ENCODE measurements at regions not wholly inside any gene's neighbourhood (a gene's known extent, or its start where the extent isn't known, plus 50 kb on each side); places are given as distances from the start of the nearest gene placed in this dataset.

GRCh38 chr14:95442016-95442632 is 74.3 kb downstream of the SYNE3 start:
- DNase-seq (ENCODE audit: low read depth) = no peak

DNA sequence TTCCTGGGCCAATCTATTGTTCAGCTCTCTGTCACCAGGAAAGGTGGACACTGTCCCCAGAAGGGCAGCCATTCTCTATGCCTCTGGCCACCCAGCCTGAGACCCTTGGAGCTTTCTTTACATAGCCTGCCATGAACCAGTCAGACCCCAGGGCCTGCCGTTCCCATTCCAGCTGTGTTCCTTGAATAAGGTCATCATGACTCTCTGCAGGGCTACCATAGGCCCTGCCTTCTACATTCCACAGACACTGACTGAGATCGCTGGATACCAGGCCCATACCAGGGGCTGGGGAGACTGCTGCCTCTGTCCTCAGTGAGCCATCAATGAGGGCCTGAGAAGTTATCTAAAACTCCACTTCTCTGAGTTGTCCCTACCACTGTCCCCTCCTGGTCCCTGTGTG is 75.5 kb downstream of the SYNE3 start:
- no peak for DNase-seq (ENCODE audit: low read depth)

DNA sequence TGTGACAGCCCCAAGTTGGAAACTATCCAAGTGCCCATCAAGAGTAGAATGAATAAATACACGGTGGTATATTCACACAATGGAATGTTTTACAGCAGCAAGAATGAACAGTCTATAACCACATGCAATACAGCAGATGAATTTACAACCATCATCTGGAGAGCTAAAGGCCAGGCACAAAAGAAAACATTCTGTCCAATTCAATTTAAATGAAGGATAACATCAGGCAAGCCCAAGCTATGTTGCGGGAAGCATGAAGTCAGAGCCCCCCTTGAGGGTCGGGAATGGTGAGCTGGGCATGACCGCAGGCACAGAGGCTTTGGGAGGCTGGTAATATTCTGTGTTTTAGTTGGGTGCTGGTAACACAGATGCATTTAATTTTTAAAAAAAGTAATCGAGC is 76.0 kb downstream of the SYNE3 start:
- no peak for DNase-seq (ENCODE audit: low read depth)

DNA sequence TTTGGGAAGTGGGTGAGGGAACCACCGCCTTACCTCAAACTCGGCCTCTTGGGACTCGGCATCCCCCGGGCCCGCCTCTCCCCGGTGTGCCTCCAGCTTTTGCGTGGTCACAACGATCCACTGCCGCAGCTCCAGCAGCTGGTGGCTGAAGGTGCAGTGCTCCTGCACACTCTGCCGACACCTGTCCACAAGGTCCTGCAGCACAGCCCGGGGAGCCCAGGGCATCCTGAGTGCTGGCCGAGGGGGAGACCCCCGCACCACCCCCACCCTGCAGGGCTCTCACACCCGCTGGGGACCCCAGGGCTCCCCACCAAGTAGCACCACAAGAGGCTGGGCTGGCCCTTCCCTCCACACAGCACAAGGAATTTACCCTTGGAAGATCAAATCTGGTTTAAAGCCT is 76.6 kb downstream of the SYNE3 start:
- no peak for DNase-seq (ENCODE audit: low read depth)

- no peak for DNase-seq (ENCODE audit: low read depth)
These were observed 78.7 kb downstream of the SYNE3 start for GRCh38 chr14:95437715-95438114.

- DNase-seq (ENCODE audit: low read depth) = no peak
These were observed 80.1 kb downstream of the SYNE3 start for GRCh38 chr14:95436354-95436753.

- DNase-seq (ENCODE audit: low read depth) = no peak
These were observed 82.3 kb downstream of the SYNE3 start for GRCh38 chr14:95434121-95434520.

DNA sequence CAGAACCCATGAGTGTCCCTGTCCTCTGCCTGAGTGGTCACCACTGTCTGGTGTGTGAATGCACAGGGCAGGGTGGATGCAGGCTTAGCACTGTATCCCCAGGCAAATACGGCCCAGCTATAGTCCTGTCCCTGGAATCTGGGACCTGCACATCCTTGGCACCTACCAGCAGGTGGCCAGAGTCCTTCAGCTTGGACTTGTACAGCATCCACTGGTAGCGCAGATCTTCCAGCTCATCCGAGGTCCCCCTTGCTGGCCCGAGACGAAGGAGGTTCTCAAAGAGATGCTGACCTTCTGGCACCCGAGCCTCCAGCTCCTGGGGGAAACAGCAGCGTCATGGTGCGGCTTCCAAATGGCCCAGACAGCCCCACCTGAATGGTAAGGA is 83.4 kb downstream of the SYNE3 start:
- no peak for DNase-seq (ENCODE audit: low read depth)

DNA sequence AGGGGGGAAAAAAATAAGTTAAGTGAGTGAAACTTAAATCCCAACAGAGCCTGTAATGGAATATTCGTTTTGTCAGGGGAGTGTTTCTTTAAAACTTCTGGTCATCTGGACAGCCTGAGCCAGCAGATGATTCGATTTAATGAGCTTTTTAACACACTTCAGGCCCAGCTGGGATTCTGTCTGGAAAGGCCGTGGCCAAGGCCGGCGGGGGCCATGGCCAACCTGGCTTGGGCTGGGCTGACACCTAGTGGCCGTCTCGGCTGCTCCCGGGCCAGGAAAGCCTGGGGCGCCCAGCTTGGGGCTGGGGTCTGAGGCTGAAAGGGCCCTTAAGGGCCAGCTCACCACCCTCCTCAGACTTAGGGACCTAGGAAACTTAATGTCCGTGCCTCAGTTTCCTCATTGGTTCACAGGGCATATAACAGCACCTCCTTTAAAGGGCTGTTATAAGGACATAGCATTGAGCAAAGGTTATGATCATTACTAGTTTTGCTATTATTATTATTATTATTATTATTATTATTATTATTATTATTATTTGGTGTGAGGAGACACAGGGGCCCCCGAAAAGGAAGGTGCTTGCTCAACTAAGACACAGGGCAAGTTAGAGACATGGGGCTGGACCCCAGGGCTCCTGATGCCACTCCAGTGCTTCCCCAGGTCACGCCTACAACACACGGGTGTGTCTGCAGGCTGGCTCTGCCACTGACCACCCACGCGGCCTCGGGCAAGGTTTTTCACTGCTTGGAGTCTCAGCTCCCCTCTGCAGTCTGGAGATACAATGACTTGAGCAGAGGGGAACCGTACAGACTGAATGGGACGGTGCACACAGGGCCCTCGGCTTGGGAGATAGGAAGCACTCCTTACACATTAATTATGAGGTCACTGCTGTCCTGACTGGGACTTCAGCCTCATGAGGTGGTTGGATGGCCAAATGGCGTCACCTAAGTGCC is 84.0 kb downstream of the SYNE3 start:
- DNase-seq (ENCODE audit: low read depth) = no peak

GRCh38 chr14:95431199-95432143 is 85.0 kb downstream of the SYNE3 start:
- DNase-seq (ENCODE audit: low read depth) = no peak

GRCh38 chr14:95428557-95428956 is 87.9 kb downstream of the SYNE3 start:
- DNase-seq (ENCODE audit: low read depth) = no peak

GRCh38 chr14:95426116-95426475 is 90.4 kb downstream of the SYNE3 start:
- no peak for DNase-seq (ENCODE audit: low read depth)

GRCh38 chr14:95425369-95426115 is 90.9 kb downstream of the SYNE3 start:
- no peak for DNase-seq (ENCODE audit: low read depth)

DNA sequence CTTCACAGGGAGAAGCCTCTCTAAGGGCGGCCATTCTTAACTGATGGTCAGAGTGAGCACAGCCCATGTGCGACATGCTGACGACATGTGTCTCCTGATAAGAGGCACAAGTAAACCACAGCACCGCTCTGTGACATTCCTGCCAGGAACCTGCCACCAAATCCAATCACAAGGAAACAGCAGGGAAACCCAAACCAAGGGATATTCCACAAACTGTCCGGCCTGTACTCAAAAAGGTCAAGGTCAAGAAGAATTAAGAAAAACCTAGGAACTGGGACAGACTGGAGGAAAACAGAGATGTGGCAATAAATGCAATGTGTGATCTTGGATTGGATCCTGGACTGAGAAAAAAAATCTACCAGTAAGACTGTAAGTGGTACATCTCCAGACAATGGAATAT is 91.9 kb downstream of the SYNE3 start:
- DNase-seq (ENCODE audit: low read depth) = no peak

GRCh38 chr14:95421741-95422140 is 94.7 kb downstream of the SYNE3 start:
- DNase-seq (ENCODE audit: low read depth) = no peak

DNA sequence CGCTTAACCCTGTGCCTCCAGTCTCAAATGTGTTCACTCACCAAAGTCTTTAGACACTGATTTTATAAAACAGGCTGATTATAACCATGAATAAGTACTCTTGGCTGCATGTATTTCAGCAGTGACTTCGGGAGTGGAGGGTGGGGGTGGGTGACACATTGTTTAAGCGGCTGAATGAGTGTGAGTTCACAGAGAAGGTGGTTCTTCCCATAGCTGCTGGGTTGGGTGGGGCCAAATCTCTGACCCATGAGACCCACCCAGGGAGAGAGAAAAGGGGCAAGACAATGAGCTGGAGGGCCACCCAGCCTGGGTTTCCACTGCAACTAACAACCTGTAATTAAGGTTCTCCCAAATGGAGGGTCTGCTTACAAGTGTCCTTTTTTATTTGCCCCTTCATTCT is 96.4 kb downstream of the SYNE3 start:
- DNase-seq (ENCODE audit: low read depth) = no peak

GRCh38 chr14:95419569-95419968 is 96.9 kb downstream of the SYNE3 start:
- DNase-seq (ENCODE audit: low read depth) = no peak

DNA sequence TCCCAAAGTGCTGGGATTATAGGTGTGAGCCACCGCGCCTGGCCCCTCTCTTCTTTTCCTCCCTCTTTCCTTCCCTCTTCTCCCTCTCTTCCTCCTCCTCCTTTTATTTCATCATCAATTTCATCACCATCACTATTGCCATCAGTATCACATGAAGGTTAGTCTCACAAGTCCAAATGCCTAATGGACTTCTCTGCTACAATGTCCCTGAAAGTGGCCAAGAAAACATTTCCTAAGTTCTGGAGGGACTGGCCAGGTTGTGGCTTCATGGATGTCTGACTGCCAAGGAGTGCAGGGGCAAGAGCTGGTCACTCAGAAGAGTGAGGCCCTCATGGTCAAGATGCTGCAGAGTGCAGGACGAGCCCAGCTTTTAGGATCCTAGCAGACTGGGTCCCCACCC is 97.6 kb downstream of the SYNE3 start:
- no peak for DNase-seq (ENCODE audit: low read depth)

DNA sequence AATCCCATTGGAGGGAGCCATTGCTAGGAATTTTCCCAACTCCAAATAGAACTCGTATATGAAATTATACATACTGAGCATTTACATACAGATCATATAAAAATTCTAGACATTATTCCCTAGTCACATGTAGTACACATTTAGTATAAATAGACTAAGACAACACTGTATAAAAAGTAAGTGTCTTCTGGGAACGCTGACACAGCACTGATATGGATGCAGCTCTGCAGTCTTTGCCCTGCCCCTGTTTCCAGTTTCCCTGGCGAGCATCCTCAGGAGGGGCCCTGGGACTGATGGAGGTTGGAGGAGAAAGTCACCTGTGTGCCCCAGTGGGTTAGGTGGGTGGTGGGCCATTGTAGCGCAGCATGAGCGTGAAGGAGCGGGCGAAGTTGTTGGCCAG is 97.8 kb upstream of the CLMN start:
- DNase-seq (ENCODE audit: low read depth) = no peak

DNA sequence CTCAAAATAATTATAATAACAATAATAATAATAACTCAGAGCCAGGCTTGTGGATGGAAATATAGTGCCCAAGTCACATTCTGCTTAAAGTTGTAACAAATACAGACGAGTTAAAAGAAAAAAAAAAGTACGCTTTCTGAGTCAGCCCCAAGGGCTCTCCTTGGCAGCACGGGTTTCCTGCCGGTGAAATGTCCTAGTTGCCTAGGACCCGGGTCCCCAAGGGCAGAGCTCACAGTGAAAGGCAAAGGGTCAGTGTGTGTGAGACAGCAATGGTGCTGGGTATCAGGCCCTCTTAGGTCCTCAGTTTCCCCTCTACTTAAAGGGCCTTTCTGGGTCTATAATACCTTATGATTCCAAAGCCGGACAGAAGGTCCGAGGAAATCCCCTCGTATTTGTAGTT is 96.3 kb upstream of the CLMN start:
- DNase-seq (ENCODE audit: low read depth) = no peak

GRCh38 chr14:95413289-95414215 is 93.8 kb upstream of the CLMN start:
- DNase-seq (ENCODE audit: low read depth) = no peak
